ENCODE measurements at regions not wholly inside any gene's neighbourhood (a gene's known extent, or its start where the extent isn't known, plus 50 kb on each side); places are given as distances from the start of the nearest gene placed in this dataset.

- no peak for DNase-seq
These were observed 245.3 kb downstream of the CASP12 start for GRCh38 chr11:104652996-104653395.

- no peak for DNase-seq
These were observed 248.0 kb downstream of the CASP12 start for GRCh38 chr11:104650234-104650633.

- DNase-seq: no peak
These were observed 249.3 kb downstream of the CASP12 start for GRCh38 chr11:104649002-104649401.

- DNase-seq: no peak
These were observed 252.7 kb downstream of the CASP12 start for GRCh38 chr11:104645261-104646222.

- DNase-seq: no peak
These were observed 260.5 kb downstream of the CASP12 start for GRCh38 chr11:104637662-104638170.

- DNase-seq: no peak
These were observed 265.0 kb downstream of the CASP12 start for GRCh38 chr11:104633226-104633625.

GRCh38 chr11:104630352-104630751, 267.9 kb downstream of the CASP12 start:
- no peak for DNase-seq

GRCh38 chr11:104625246-104625645, 273.0 kb downstream of the CASP12 start:
- DNase-seq: no peak

- DNase-seq: no peak
These were observed 274.2 kb downstream of the CASP12 start for GRCh38 chr11:104624021-104624420.

- no peak for DNase-seq
These were observed 274.7 kb downstream of the CASP12 start for GRCh38 chr11:104623518-104623917.

- DNase-seq: no peak
These were observed 277.3 kb downstream of the CASP12 start for GRCh38 chr11:104620991-104621390.

GRCh38 chr11:104619751-104620150, 278.5 kb downstream of the CASP12 start:
- DNase-seq: no peak

- no peak for DNase-seq
These were observed 279.3 kb downstream of the CASP12 start for GRCh38 chr11:104618954-104619353.

GRCh38 chr11:104614961-104615360, 283.3 kb downstream of the CASP12 start:
- DNase-seq: no peak

- DNase-seq: no peak
These were observed 284.1 kb downstream of the CASP12 start for GRCh38 chr11:104614117-104614680.

- no peak for DNase-seq
These were observed 287.6 kb downstream of the CASP12 start for GRCh38 chr11:104610635-104611034.

GRCh38 chr11:104609311-104610085, 288.8 kb downstream of the CASP12 start:
- DNase-seq: no peak

- no peak for DNase-seq
These were observed 295.6 kb downstream of the CASP12 start for GRCh38 chr11:104602643-104603042.

GRCh38 chr11:104594228-104594958, 303.9 kb downstream of the CASP12 start:
- DNase-seq: no peak

GRCh38 chr11:104588970-104589369, 309.3 kb downstream of the CASP12 start:
- DNase-seq: no peak

- no peak for DNase-seq
These were observed 309.8 kb downstream of the CASP12 start for GRCh38 chr11:104588446-104588845.

GRCh38 chr11:104584823-104585222, 313.4 kb downstream of the CASP12 start:
- DNase-seq: no peak
